NCI-H128 (cell line): ENCODE measurements at regions not wholly inside any gene's neighbourhood (a gene's known extent, or its start where the extent isn't known, plus 50 kb on each side); places are given as distances from the start of the nearest gene placed in this dataset.
"Not testable (repeated sequence)": the region's sequence is repeated elsewhere in the genome, so short reads cannot be mapped to it uniquely, and the experiment has no call there.

Experiments
- DNase-seq: peaks from one replicate; lab custom pipeline; 2025; ENCODE audit not compliant: unreplicated experiment; lab: John Stamatoyannopoulos, UW

GRCh38 chr5:1958211-1959010 lies 75.7 kb upstream of the IRX4 start:
- no peak for DNase-seq

GRCh38 chr5:1955586-1955985 lies 72.9 kb upstream of the IRX4 start:
- no peak for DNase-seq

GRCh38 chr5:1953710-1954109 lies 71.0 kb upstream of the IRX4 start:
- not testable (repeated sequence) for DNase-seq

- DNase-seq: no peak
Measured at GRCh38 chr5:1952444-1953099, 69.8 kb upstream of the IRX4 start.

- DNase-seq: no peak
Measured at GRCh38 chr5:1952021-1952420, 69.3 kb upstream of the IRX4 start.

- no peak for DNase-seq
Measured at GRCh38 chr5:1951165-1951816, 68.6 kb upstream of the IRX4 start.

- DNase-seq: no peak
Measured at GRCh38 chr5:1950708-1951103, 68.0 kb upstream of the IRX4 start.

- no peak for DNase-seq
Measured at GRCh38 chr5:1950096-1950707, 67.5 kb upstream of the IRX4 start.

- no peak for DNase-seq
Measured at GRCh38 chr5:1949253-1949652, 66.5 kb upstream of the IRX4 start.

GRCh38 chr5:1948663-1949191 lies 66.0 kb upstream of the IRX4 start:
- no peak for DNase-seq

- DNase-seq: no peak
Measured at GRCh38 chr5:1948111-1948510, 65.4 kb upstream of the IRX4 start.

GRCh38 chr5:1946776-1947175 lies 64.1 kb upstream of the IRX4 start:
- no peak for DNase-seq

- no peak for DNase-seq
Measured at GRCh38 chr5:1946122-1946677, 63.5 kb upstream of the IRX4 start.

- DNase-seq: no peak
Measured at GRCh38 chr5:1945606-1946005, 62.9 kb upstream of the IRX4 start.

- DNase-seq: no peak
Measured at GRCh38 chr5:1944408-1944807, 61.7 kb upstream of the IRX4 start.

- DNase-seq: no peak
Measured at GRCh38 chr5:1943481-1943880, 60.8 kb upstream of the IRX4 start.

GRCh38 chr5:1942630-1943029 lies 59.9 kb upstream of the IRX4 start:
- DNase-seq: no peak

GRCh38 chr5:1942158-1942557 lies 59.4 kb upstream of the IRX4 start:
- no peak for DNase-seq

- DNase-seq: no peak
Measured at GRCh38 chr5:1939256-1939655, 56.5 kb upstream of the IRX4 start.

GRCh38 chr5:1938310-1939000 lies 55.7 kb upstream of the IRX4 start:
- DNase-seq: no peak

- no peak for DNase-seq
Measured at GRCh38 chr5:1937590-1937989, 54.9 kb upstream of the IRX4 start.
